ENCODE measurements at regions not wholly inside any gene's neighbourhood (a gene's known extent, or its start where the extent isn't known, plus 50 kb on each side); places are given as distances from the start of the nearest gene placed in this dataset.

DNA sequence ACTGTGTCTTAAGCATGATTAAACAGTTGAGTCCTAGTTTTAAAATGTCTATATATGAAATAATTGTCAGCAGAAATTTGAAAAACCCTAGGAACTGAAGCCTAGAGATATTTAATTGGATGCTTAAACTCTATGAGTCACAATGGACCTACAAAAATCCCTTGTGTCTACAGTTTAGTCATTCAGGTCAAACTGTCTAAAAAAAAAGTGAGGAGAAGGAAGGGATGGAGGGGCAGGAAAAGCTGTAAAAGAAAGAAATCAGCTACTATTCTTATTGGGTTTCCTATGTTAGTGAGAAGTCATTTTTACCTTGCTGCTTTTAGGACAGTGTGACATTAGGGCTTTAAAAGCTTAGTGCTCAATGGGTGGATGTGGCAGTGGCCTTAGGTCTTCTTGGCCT, 406.1 kb upstream of the FZD8 start (continued):
- TF ChIP-seq, protein P1, sequence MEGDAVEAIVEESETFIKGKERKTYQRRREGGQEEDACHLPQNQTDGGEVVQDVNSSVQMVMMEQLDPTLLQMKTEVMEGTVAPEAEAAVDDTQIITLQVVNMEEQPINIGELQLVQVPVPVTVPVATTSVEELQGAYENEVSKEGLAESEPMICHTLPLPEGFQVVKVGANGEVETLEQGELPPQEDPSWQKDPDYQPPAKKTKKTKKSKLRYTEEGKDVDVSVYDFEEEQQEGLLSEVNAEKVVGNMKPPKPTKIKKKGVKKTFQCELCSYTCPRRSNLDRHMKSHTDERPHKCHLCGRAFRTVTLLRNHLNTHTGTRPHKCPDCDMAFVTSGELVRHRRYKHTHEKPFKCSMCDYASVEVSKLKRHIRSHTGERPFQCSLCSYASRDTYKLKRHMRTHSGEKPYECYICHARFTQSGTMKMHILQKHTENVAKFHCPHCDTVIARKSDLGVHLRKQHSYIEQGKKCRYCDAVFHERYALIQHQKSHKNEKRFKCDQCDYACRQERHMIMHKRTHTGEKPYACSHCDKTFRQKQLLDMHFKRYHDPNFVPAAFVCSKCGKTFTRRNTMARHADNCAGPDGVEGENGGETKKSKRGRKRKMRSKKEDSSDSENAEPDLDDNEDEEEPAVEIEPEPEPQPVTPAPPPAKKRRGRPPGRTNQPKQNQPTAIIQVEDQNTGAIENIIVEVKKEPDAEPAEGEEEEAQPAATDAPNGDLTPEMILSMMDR (IDR thresholded peaks at IDR 0.05; ENCODE audit: control extremely low read depth in 1 of 3, insufficient read depth in 1 of 3, low read depth in 1 of 3, low read length in 3 of 3) = no peak
- TF ChIP-seq KDM5A (IDR thresholded peaks at IDR 0.05; ENCODE audit: low read length) = no peak
- TF ChIP-seq KDM1A (IDR thresholded peaks at IDR 0.05; ENCODE audit: borderline replicate concordance, low read length) = no peak
- TF ChIP-seq TEAD4 (IDR thresholded peaks at IDR 0.05; ENCODE audit: low read depth, low read length) = no peak
- TF ChIP-seq CEBPB (IDR thresholded peaks at IDR 0.05; ENCODE audit: low read depth, low read length) = no peak
